ENCODE measurements at regions not wholly inside any gene's neighbourhood (a gene's known extent, or its start where the extent isn't known, plus 50 kb on each side); places are given as distances from the start of the nearest gene placed in this dataset.
"Not testable (repeated sequence)": the region's sequence is repeated elsewhere in the genome, so short reads cannot be mapped to it uniquely, and the experiment has no call there.

DNA sequence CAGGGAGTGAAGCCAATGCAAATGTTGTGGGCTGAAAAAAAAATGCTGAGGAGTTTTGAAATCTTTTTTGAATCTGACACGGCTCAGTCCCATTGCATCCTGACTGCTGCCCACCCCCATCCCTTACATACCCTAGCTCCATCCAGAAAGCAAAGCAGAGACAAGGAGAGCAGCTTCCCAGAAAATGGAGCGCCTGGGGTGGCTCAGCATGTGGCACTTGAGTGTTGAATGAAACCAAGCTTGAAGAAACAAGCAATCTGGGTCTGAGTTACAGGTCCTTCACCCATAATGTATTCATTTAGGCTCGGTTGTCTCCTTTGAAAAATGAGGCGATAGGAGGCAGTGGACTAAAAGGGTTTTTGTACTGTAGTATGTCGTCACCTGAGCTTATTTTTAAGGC is 244.2 kb upstream of the ACVR2A start:
- no peaks in the 10 kb centered on the region for H3K9me3 ChIP-seq (ENCODE audit: control insufficient read depth in 3 of 3, low read length in 3 of 3)
- H3K27ac ChIP-seq (ENCODE audit: low read depth, low read length): no peak overlapping the region
- H3K4me1 ChIP-seq (ENCODE audit: control insufficient read depth in 3 of 3, insufficient read depth in 3 of 3, low read length in 3 of 3): no peaks in the 10 kb centered on the region
- H3K4me3 ChIP-seq (ENCODE audit: low read length in 3 of 3): no peak overlapping the region
- H3K9ac ChIP-seq (ENCODE audit: low read depth in 1 of 3, low read length in 3 of 3): no peak overlapping the region
- no peaks in the 10 kb centered on the region for H3K27me3 ChIP-seq (ENCODE audit: control insufficient read depth in 3 of 3, insufficient read depth in 3 of 3, low read length in 3 of 3)
- no peaks in the 10 kb centered on the region for H3K36me3 ChIP-seq (ENCODE audit: control insufficient read depth in 3 of 3, insufficient read depth in 3 of 3, low read length in 3 of 3)

DNA sequence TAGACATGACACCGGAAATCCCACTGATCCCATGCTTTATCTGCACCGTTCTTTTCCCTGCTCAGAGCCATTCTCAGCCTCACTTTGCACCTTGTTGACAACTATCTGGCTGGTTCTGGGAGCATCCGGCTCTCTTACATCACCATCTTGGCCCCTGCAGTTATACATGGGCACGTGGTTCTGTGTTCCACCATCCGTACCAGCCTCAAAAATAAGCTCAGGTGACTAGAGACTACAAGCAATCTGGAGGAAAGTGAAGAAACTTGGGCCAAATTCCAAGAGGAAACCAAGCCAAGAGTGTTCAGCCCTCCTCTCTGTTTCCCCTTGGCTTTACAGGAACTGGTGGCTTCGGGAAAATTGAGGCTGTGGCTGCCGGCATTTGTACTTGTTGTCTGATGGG is 244.6 kb upstream of the ACVR2A start:
- H3K36me3 ChIP-seq (ENCODE audit: control insufficient read depth in 3 of 3, insufficient read depth in 3 of 3, low read length in 3 of 3): no peaks in the 10 kb centered on the region

DNA sequence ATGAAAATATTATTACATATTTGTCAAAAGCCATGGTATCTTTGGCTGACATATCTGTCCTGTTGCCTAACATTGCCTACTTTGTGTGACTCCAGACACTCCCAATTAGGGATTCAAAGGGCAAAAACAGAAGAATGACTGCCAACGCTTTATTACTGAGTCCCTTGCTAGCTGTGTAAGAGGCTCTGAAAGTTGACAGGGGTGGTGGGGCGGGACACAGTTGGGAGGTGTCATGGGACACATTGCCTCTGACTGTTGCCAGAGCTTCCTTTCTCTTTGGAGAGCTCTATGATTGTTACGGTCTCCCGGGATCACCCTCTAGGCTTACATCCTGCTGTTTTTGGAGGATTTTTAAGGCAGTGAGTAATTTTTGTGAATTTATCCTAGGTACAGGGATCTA is 249.6 kb upstream of the ACVR2A start:
- no peaks in the 10 kb centered on the region for H3K4me1 ChIP-seq (ENCODE audit: control insufficient read depth in 3 of 3, insufficient read depth in 3 of 3, low read length in 3 of 3)
- H3K27me3 ChIP-seq (ENCODE audit: control insufficient read depth in 3 of 3, insufficient read depth in 3 of 3, low read length in 3 of 3): no peaks in the 10 kb centered on the region
- no peak overlapping the region for H3K9ac ChIP-seq (ENCODE audit: low read depth in 1 of 3, low read length in 3 of 3)
- H3K27ac ChIP-seq (ENCODE audit: low read depth, low read length): no peak overlapping the region
- H3K9me3 ChIP-seq (ENCODE audit: control insufficient read depth in 3 of 3, low read length in 3 of 3): peaks cover 0 to 6% (median 0%) of the 10 kb centered on the region in 3 donors
- H3K36me3 ChIP-seq (ENCODE audit: control insufficient read depth in 3 of 3, insufficient read depth in 3 of 3, low read length in 3 of 3): no peaks in the 10 kb centered on the region
- no peak overlapping the region for H3K4me3 ChIP-seq (ENCODE audit: low read length in 3 of 3)

More for the DNA sequence above, 244.6 kb upstream of the ACVR2A start:
- Histone ChIP-seq H3K27me3 (ENCODE audit: control insufficient read depth in 3 of 3, insufficient read depth in 3 of 3, low read length in 3 of 3) (no peaks in the 10 kb centered on the region), H3K9me3 (ENCODE audit: control insufficient read depth in 3 of 3, low read length in 3 of 3) (no peaks in the 10 kb centered on the region), H3K4me1 (ENCODE audit: control insufficient read depth in 3 of 3, insufficient read depth in 3 of 3, low read length in 3 of 3) (no peaks in the 10 kb centered on the region), H3K4me3 (ENCODE audit: low read length in 3 of 3) (no peak overlapping the region), H3K27ac (ENCODE audit: low read depth, low read length) (no peak overlapping the region), H3K9ac (ENCODE audit: low read depth in 1 of 3, low read length in 3 of 3) (no peak overlapping the region)

DNA sequence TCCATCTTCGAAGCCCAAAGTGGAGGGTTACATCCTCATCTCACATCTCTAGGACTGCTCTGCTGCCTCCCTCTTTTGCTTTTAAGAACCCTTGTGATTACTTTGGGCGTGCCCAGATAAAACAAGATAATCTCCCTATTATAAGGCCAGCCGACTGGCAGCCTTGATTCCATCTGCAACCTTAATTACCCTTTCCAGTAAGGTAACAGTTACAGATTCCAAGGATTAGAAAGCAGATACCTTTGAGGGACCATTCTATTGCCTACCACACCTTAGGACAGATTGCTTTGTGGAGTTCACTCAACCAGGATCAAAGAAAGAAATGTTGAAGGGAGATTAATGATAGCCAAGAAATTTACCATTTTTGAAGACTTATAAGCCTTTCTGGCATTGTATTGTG is 250.8 kb upstream of the ACVR2A start:
- Histone ChIP-seq H3K4me1 (ENCODE audit: control insufficient read depth in 3 of 3, insufficient read depth in 3 of 3, low read length in 3 of 3) (no peaks in the 10 kb centered on the region), H3K27ac (ENCODE audit: low read depth, low read length) (no peak overlapping the region), H3K4me3 (ENCODE audit: low read length in 3 of 3) (no peak overlapping the region), H3K9me3 (ENCODE audit: control insufficient read depth in 3 of 3, low read length in 3 of 3) (peaks cover 0 to 6% (median 0%) of the 10 kb centered on the region in 3 donors), H3K9ac (ENCODE audit: low read depth in 1 of 3, low read length in 3 of 3) (no peak overlapping the region), H3K27me3 (ENCODE audit: control insufficient read depth in 3 of 3, insufficient read depth in 3 of 3, low read length in 3 of 3) (no peaks in the 10 kb centered on the region), H3K36me3 (ENCODE audit: control insufficient read depth in 3 of 3, insufficient read depth in 3 of 3, low read length in 3 of 3) (no peaks in the 10 kb centered on the region)

DNA sequence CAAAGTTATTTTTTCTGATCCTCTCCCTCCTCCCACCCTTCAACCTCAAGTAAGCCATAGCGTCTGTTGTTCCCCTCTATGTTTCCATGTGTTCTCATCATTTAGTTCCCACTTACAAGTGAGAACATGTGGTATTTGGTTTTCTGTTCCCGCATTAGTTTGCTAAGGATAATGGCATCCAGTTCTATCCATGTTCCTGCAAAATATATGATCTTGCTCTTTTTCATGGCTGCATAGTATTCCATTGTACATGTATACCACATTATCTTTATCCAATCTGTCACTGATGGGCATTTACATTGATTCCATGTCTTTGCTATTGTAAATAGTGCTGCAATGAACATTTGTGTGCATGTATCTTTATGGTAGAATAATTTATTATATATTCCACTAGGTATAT is 252.0 kb upstream of the ACVR2A start:
- H3K4me1 ChIP-seq (ENCODE audit: control insufficient read depth in 3 of 3, insufficient read depth in 3 of 3, low read length in 3 of 3); H3K27ac ChIP-seq (ENCODE audit: low read depth, low read length); H3K36me3 ChIP-seq (ENCODE audit: control insufficient read depth in 3 of 3, insufficient read depth in 3 of 3, low read length in 3 of 3); H3K9me3 ChIP-seq (ENCODE audit: control insufficient read depth in 3 of 3, low read length in 3 of 3); H3K4me3 ChIP-seq (ENCODE audit: low read length in 3 of 3); H3K27me3 ChIP-seq (ENCODE audit: control insufficient read depth in 3 of 3, insufficient read depth in 3 of 3, low read length in 3 of 3); H3K9ac ChIP-seq (ENCODE audit: low read depth in 1 of 3, low read length in 3 of 3): not testable (repeated sequence)

DNA sequence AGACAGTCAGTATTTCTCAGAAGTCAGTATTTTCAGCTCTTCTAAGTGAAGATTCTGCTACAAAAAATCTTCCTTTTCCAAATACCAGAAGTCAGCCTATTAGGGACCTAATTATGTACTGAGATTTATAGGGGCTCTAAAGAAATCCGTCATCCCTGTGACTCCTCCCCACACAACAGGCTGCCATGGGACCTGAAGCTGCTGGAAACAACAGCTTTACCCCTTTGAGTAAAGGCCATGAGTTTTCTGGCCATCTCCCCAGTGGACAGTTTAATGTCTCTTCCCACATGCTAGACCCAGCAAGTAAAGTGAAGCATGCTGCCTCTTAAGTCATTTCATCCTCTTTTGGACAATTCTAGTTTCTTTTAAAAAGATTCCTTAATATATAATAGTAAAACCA is 255.7 kb upstream of the ACVR2A start:
- Histone ChIP-seq H3K36me3 (ENCODE audit: control insufficient read depth in 3 of 3, insufficient read depth in 3 of 3, low read length in 3 of 3) (no peaks in the 10 kb centered on the region), H3K27ac (ENCODE audit: low read depth, low read length) (no peak overlapping the region), H3K4me1 (ENCODE audit: control insufficient read depth in 3 of 3, insufficient read depth in 3 of 3, low read length in 3 of 3) (no peaks in the 10 kb centered on the region), H3K9ac (ENCODE audit: low read depth in 1 of 3, low read length in 3 of 3) (no peak overlapping the region), H3K27me3 (ENCODE audit: control insufficient read depth in 3 of 3, insufficient read depth in 3 of 3, low read length in 3 of 3) (no peaks in the 10 kb centered on the region), H3K9me3 (ENCODE audit: control insufficient read depth in 3 of 3, low read length in 3 of 3) (peaks cover 0 to 6% (median 0%) of the 10 kb centered on the region in 3 donors), H3K4me3 (ENCODE audit: low read length in 3 of 3) (no peak overlapping the region)

DNA sequence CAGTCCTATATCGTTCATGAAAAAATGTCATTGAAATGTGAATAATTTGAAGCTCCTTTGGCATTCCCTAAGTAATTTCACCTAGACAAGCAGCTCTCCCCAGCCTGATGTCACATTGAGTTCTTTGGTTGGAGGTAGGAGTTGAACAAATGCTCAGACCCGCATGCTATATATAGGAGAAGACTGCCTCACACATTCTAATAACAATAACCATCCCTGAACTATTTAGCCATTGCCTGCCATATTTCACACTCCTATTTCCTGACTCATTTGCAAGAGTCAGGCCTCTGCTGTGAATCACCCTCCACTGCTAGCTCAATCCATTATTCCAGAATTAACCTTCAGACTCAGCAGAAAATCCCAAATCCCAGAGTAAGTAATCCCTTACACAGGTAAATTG is 256.6 kb upstream of the ACVR2A start:
- Histone ChIP-seq H3K4me3 (ENCODE audit: low read length in 3 of 3) (no peak overlapping the region), H3K27ac (ENCODE audit: low read depth, low read length) (no peak overlapping the region), H3K4me1 (ENCODE audit: control insufficient read depth in 3 of 3, insufficient read depth in 3 of 3, low read length in 3 of 3) (no peaks in the 10 kb centered on the region), H3K36me3 (ENCODE audit: control insufficient read depth in 3 of 3, insufficient read depth in 3 of 3, low read length in 3 of 3) (no peaks in the 10 kb centered on the region), H3K9ac (ENCODE audit: low read depth in 1 of 3, low read length in 3 of 3) (no peak overlapping the region), H3K27me3 (ENCODE audit: control insufficient read depth in 3 of 3, insufficient read depth in 3 of 3, low read length in 3 of 3) (no peaks in the 10 kb centered on the region), H3K9me3 (ENCODE audit: control insufficient read depth in 3 of 3, low read length in 3 of 3) (peaks cover 0 to 6% (median 0%) of the 10 kb centered on the region in 3 donors)

DNA sequence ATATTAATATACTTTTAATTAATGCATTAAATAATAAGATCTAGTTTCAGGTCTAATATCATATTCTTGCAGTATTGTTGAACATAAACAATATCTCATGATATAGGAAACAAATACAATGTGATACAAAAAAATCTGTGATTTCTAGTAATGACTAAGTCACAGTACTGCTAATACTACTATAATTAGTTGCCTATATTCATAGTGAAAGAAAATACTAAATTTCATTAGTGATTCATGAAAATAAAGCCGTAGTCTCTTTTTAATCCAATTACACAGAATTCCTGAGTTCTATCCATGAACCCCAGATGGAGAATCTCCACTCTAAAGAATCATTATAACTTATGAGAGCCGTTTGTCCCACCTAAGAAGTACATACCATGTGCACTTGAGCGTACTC is 266.3 kb upstream of the ACVR2A start:
- Histone ChIP-seq H3K4me3 (ENCODE audit: low read length in 3 of 3) (no peak overlapping the region), H3K36me3 (ENCODE audit: control insufficient read depth in 3 of 3, insufficient read depth in 3 of 3, low read length in 3 of 3) (no peaks in the 10 kb centered on the region), H3K9ac (ENCODE audit: low read depth in 1 of 3, low read length in 3 of 3) (no peak overlapping the region), H3K27ac (ENCODE audit: low read depth, low read length) (no peak overlapping the region), H3K4me1 (ENCODE audit: control insufficient read depth in 3 of 3, insufficient read depth in 3 of 3, low read length in 3 of 3) (no peaks in the 10 kb centered on the region), H3K27me3 (ENCODE audit: control insufficient read depth in 3 of 3, insufficient read depth in 3 of 3, low read length in 3 of 3) (no peaks in the 10 kb centered on the region), H3K9me3 (ENCODE audit: control insufficient read depth in 3 of 3, low read length in 3 of 3) (no peaks in the 10 kb centered on the region)

DNA sequence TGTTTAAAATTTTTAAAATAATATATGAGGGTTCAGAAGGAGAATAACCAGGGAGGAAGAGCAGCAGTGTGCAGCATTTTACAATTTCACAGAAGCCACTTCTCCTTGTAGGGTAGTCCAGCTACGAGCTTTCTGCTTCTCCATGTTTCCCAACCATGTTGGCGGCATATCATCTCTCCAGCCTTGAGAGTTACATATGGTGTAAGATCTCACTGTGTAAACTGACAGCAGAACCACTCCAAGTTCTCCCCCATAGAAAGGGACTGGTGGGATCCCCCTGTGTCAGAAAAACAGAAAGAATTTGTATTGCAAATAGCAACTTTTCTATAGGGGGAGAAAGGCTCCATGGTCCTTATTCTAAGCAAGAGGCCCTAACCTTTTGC is 266.8 kb upstream of the ACVR2A start:
- Histone ChIP-seq H3K9ac (ENCODE audit: low read depth in 1 of 3, low read length in 3 of 3) (no peak overlapping the region), H3K36me3 (ENCODE audit: control insufficient read depth in 3 of 3, insufficient read depth in 3 of 3, low read length in 3 of 3) (no peaks in the 10 kb centered on the region), H3K27ac (ENCODE audit: low read depth, low read length) (no peak overlapping the region), H3K27me3 (ENCODE audit: control insufficient read depth in 3 of 3, insufficient read depth in 3 of 3, low read length in 3 of 3) (no peaks in the 10 kb centered on the region), H3K4me3 (ENCODE audit: low read length in 3 of 3) (no peak overlapping the region), H3K4me1 (ENCODE audit: control insufficient read depth in 3 of 3, insufficient read depth in 3 of 3, low read length in 3 of 3) (no peaks in the 10 kb centered on the region), H3K9me3 (ENCODE audit: control insufficient read depth in 3 of 3, low read length in 3 of 3) (no peaks in the 10 kb centered on the region)

DNA sequence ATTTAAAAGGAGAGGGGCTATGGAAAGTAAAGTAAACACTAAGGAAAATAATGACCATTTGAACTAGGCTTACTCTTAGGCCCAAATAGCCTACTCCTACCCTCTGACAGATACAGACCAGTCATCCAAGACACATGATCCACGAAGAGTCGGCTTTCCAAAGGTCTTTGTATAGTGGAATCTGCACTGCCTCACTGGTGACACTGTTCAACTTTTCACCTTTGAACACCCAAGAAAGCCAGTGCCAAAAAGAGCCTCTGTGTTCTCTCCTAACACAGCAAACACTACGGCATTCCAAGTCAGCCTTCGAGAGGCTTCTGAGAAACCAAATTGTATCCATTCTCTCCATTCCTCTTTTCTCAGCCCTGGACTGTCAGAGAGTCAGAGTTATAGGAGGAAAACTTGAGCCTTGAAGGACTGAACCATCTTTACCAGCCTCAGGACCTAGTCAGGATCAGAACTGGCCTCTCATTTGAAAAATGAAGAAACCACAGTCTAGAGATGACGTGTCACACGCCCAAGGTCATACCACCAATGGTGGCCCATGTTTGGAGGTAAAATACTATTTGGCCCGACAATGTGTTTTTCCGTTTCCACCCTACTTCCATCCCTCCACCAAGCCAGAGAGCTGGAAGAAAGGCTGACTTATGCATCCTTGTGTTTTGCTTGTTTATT is 267.4 kb upstream of the ACVR2A start:
- Histone ChIP-seq H3K9ac (ENCODE audit: low read depth in 1 of 3, low read length in 3 of 3) (no peak overlapping the region), H3K4me1 (ENCODE audit: control insufficient read depth in 3 of 3, insufficient read depth in 3 of 3, low read length in 3 of 3) (no peaks in the 10 kb centered on the region), H3K4me3 (ENCODE audit: low read length in 3 of 3) (no peak overlapping the region), H3K27me3 (ENCODE audit: control insufficient read depth in 3 of 3, insufficient read depth in 3 of 3, low read length in 3 of 3) (no peaks in the 10 kb centered on the region), H3K27ac (ENCODE audit: low read depth, low read length) (no peak overlapping the region), H3K36me3 (ENCODE audit: control insufficient read depth in 3 of 3, insufficient read depth in 3 of 3, low read length in 3 of 3) (no peaks in the 10 kb centered on the region), H3K9me3 (ENCODE audit: control insufficient read depth in 3 of 3, low read length in 3 of 3) (no peaks in the 10 kb centered on the region)

DNA sequence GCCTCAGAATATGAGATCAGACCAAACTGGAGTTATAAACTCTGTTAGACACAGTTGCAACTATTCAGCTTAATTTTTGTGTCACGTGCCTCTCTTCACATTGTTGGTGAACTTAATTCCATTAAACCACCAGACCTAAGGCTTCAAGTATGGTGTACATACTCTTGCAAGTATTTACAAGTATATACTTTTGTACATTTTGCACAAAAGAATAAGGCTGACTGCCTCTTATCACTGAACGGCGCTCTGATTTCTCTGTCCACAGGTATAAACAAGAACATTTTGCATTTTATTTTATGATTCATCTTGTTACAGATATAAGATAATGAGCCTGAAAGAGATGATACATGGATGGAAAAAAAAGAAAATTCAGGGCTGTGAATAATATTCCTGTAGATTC is 269.7 kb upstream of the ACVR2A start:
- no peaks in the 10 kb centered on the region for H3K9me3 ChIP-seq (ENCODE audit: control insufficient read depth in 3 of 3, low read length in 3 of 3)
- H3K36me3 ChIP-seq (ENCODE audit: control insufficient read depth in 3 of 3, insufficient read depth in 3 of 3, low read length in 3 of 3): no peaks in the 10 kb centered on the region
- H3K4me3 ChIP-seq (ENCODE audit: low read length in 3 of 3): no peak overlapping the region
- H3K4me1 ChIP-seq (ENCODE audit: control insufficient read depth in 3 of 3, insufficient read depth in 3 of 3, low read length in 3 of 3): no peaks in the 10 kb centered on the region
- H3K27ac ChIP-seq (ENCODE audit: low read depth, low read length): no peak overlapping the region
- H3K27me3 ChIP-seq (ENCODE audit: control insufficient read depth in 3 of 3, insufficient read depth in 3 of 3, low read length in 3 of 3): no peaks in the 10 kb centered on the region
- no peak overlapping the region for H3K9ac ChIP-seq (ENCODE audit: low read depth in 1 of 3, low read length in 3 of 3)

Data from skeletal muscle tissue (tissue), 3 donors.